AG04449 (cell line): ENCODE measurements at regions not wholly inside any gene's neighbourhood (a gene's known extent, or its start where the extent isn't known, plus 50 kb on each side); places are given as distances from the start of the nearest gene placed in this dataset.

Experiments used
- CTCF ChIA-PET: fragments of 350-600 bp; formaldehyde crosslinking; extraction: SDS; loops from one replicate; lab custom pipeline; 2021; ENCODE audit warnings: antibody characterized with exemption; lab: Yijun Ruan, JAX
- POLR2A ChIA-PET: fragments of 400-600, 350-600 bp; formaldehyde crosslinking; extraction: SDS; loops from one replicate; lab custom pipeline; 2020; ENCODE audit warnings: antibody characterized with exemption, inconsistent platforms; lab: Yijun Ruan, JAX
- DNase-seq: peaks from one replicate; pipeline ENCODE4 v3.0.0-alpha.2; 2010; ENCODE audit warnings: low read depth, low spot score
- H3K4me3 ChIP-seq: 2 replicates; pipeline ENCODE4 v1.5.1; 2011; ENCODE audit warnings: low read depth, mild to moderate bottlenecking, control low read depth, low read length
- CTCF ChIP-seq: IDR thresholded peaks from one replicate; pipeline ENCODE4 v1.5.1; 2011; ENCODE audit warnings: mild to moderate bottlenecking, moderate library complexity, low read length, control low read depth, inconsistent platforms; ENCODE audit not compliant: insufficient read depth; ENCODE audit errors: missing control alignments

DNA sequence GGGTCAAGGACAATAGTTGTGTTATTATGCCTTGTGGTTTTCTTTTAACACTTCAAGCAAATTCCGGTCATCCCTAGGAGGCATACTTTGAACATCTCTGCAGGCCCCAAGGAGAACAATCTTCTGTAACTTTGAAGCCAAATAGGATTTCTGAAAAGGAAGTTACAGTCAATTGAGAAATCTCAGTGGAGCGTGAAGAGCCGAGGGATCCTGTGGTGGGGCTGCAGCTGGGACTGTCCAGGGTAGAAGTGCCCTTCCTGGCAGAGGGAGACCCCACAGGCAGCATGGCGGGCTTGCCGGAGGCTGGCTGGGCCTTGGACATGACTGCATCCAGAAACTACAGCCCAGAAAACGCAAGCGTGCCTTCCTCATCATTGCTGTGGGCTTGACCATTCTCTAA lies 179.7 kb downstream of the PTPN20 start:
- no peak overlapping the region for H3K4me3 ChIP-seq
- CTCF ChIA-PET: no interaction called here
- TF ChIP-seq CTCF: no peak
- DNase-seq: no peak
- POLR2A ChIA-PET: no interaction called here

- no peak for TF ChIP-seq CTCF
- CTCF ChIA-PET: no interaction called here
- no peak for DNase-seq
- no peak overlapping the region for H3K4me3 ChIP-seq
- POLR2A ChIA-PET: no interaction called here
Observed at GRCh38 chr10:47091421-47091820, 180.2 kb downstream of the PTPN20 start.

- ChIA-PET POLR2A (no interaction called here), CTCF (no interaction called here)
- no peak for DNase-seq
- TF ChIP-seq CTCF: no peak
- no peak overlapping the region for H3K4me3 ChIP-seq
Observed at GRCh38 chr10:47092376-47092775, 181.1 kb downstream of the PTPN20 start.

DNA sequence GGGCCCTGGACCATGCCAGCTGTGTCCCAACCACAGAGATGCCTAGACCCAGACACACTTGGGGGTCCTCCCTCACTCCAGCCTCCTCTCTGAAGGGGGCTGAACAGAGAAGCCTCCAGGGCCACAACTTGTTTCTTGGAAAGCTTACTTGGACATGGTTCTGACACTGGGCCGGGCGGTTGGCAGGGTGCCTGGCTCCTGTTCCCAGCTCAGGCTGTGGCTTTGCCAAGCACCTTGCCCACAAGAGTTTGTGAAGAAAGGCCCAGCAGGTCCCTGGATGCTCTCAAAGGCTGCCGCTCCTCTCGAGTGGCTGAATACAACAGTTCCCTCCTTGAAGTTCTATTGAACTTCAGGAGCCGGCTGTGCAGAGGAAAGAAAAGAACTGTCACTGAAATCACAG lies 181.6 kb downstream of the PTPN20 start:
- POLR2A ChIA-PET: no interaction called here
- H3K4me3 ChIP-seq: no peak overlapping the region
- DNase-seq: no peak
- no peak for TF ChIP-seq CTCF
- CTCF ChIA-PET: no interaction called here

DNA sequence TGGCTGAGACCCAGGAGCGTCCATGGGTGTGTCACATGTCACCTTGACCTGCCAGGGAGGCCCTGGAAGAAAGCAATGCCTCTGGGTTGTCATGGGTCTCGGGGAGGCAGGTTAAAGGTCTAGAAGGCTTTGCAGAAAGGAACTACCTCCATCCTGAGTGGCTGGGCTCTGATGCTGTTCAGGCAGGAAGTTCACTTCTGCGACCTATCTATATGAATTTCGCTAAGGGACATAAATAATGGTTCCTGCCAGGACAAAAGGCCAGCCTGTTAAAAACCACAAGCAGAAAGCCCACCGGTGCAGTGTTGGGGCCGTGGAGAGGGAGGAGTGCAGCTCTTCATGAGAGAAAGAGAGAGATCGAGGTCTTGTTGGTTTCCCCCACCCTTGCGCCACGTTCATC lies 182.9 kb downstream of the PTPN20 start:
- H3K4me3 ChIP-seq: no peak overlapping the region
- no peak for TF ChIP-seq CTCF
- ChIA-PET POLR2A (no interaction called here), CTCF (no interaction called here)
- DNase-seq: no peak

- DNase-seq: no peak
- no peak for TF ChIP-seq CTCF
- ChIA-PET POLR2A (no interaction called here), CTCF (no interaction called here)
- no peak overlapping the region for H3K4me3 ChIP-seq
Observed at GRCh38 chr10:47094636-47095035, 183.4 kb downstream of the PTPN20 start.
